ENCODE measurements at regions not wholly inside any gene's neighbourhood (a gene's known extent, or its start where the extent isn't known, plus 50 kb on each side); places are given as distances from the start of the nearest gene placed in this dataset.

GRCh38 chr2:146370826-146371225 lies 1474.0 kb upstream of the ACVR2A start:
- Histone ChIP-seq H3K27ac (no peak overlapping the region), H3K27me3 (replicated peaks) (no peaks in the 10 kb centered on the region), H3K36me3 (replicated peaks) (no peaks in the 10 kb centered on the region), H3K4me3 (ENCODE audit: low read depth, low read length) (no peak overlapping the region)
- TF ChIP-seq CTCF (IDR thresholded peaks at IDR 0.05; ENCODE audit: low read depth, low read length, missing control alignments) = no peak
- in situ Hi-C loops (cut with HindIII; ENCODE audit: low pct_ligation_motif_present, low sequenced_read_pairs) = no loop called here
- DNase-seq = peak; percentile 25

DNA sequence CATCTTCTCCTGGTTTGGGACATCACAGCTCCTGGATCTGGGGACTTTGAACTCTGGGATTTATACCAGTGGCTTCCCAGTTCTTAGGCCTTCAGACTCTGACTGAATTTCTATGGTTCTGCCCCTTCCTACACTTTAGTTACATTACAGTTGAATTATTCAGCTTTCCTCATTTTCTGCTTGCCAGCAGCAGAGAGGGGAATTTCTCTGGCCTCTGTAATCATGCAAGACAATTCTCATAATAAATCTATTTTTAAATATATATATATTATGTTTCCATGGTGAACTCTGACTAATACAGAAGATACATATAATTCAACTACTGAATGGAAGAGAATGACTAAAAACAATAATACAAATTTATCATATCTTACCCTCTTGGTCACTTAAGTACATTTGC lies 1478.6 kb upstream of the ACVR2A start:
- Histone ChIP-seq H3K27me3 (replicated peaks) (no peaks in the 10 kb centered on the region), H3K4me3 (ENCODE audit: low read depth, low read length) (no peak overlapping the region), H3K36me3 (replicated peaks) (no peaks in the 10 kb centered on the region), H3K27ac (no peak overlapping the region)
- no peak for TF ChIP-seq CTCF (IDR thresholded peaks at IDR 0.05; ENCODE audit: low read depth, low read length, missing control alignments)
- DNase-seq = peak; percentile 20
- in situ Hi-C loops (cut with HindIII; ENCODE audit: low pct_ligation_motif_present, low sequenced_read_pairs) = no loop called here

GRCh38 chr2:146365041-146365440 lies 1479.8 kb upstream of the ACVR2A start:
- no peaks in the 10 kb centered on the region for H3K27me3 ChIP-seq (replicated peaks)
- in situ Hi-C loops (cut with HindIII; ENCODE audit: low pct_ligation_motif_present, low sequenced_read_pairs) = no loop called here
- H3K27ac ChIP-seq = no peak overlapping the region
- no peak overlapping the region for H3K4me3 ChIP-seq (ENCODE audit: low read depth, low read length)
- no peak for DNase-seq
- H3K36me3 ChIP-seq (replicated peaks) = no peaks in the 10 kb centered on the region
- TF ChIP-seq CTCF (IDR thresholded peaks at IDR 0.05; ENCODE audit: low read depth, low read length, missing control alignments) = no peak

DNA sequence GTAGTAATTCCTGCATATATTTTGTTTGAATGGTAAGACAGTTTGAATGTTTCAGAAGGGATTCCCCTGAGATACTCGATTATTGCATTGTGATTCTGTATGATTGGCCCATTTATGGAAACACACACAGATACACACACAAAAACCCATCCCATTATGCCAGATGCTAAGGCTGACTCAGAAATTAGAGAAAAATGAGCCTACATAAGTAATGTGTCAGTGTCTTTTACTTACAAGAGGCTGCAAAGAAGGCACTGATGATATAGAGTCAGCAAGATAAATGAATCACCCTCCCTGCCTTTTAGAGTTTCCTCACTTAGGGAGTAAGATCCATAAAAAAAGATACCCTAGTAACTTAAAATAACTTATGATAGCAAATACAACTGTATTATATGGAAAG lies 1481.1 kb upstream of the ACVR2A start:
- DNase-seq = no peak
- Histone ChIP-seq H3K27me3 (replicated peaks) (no peaks in the 10 kb centered on the region), H3K4me3 (ENCODE audit: low read depth, low read length) (no peak overlapping the region), H3K36me3 (replicated peaks) (no peaks in the 10 kb centered on the region), H3K27ac (no peak overlapping the region)
- in situ Hi-C loops (cut with HindIII; ENCODE audit: low pct_ligation_motif_present, low sequenced_read_pairs) = no loop called here
- no peak for TF ChIP-seq CTCF (IDR thresholded peaks at IDR 0.05; ENCODE audit: low read depth, low read length, missing control alignments)

DNA sequence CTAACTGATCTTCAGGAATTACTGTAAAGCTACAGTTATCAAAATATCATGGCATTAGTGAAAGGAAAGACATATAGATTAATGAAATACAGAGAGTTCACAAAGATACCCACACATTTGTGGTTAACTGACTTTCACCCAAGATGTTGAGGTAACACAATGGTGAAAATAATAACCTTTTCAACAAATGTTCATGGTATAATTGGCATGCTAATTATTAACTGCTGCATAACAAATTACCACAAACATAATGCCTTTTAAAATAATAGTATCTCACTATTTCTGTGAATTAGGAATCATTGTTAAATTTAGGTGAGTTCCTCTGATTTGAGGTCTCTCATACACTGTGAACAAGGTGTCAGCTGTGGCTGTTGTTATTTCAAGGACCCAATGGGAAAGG lies 1493.1 kb upstream of the ACVR2A start:
- no peak overlapping the region for H3K27ac ChIP-seq
- no peaks in the 10 kb centered on the region for H3K27me3 ChIP-seq (replicated peaks)
- no peak for DNase-seq
- TF ChIP-seq CTCF (IDR thresholded peaks at IDR 0.05; ENCODE audit: low read depth, low read length, missing control alignments) = no peak
- H3K4me3 ChIP-seq (ENCODE audit: low read depth, low read length) = no peak overlapping the region
- in situ Hi-C loops (cut with HindIII; ENCODE audit: low pct_ligation_motif_present, low sequenced_read_pairs) = no loop called here
- no peaks in the 10 kb centered on the region for H3K36me3 ChIP-seq (replicated peaks)

DNA sequence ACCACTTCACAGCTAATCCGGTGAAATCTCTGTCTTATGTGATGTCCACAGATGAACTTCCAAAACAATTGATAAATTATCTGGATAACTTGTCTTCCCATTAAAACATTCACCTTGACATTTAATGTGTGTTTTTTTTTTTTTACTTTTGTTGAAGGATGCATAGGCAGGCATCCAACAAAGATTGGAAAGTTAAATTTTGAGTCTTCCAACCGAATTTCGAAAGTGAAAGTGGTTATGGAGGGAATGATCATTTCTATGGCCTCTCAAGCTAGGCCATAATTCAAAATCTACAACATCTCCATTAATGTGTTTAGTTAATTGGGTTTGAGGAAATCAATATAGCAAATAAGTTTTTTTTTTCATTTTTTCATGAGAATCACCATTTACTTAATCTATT lies 1495.5 kb upstream of the ACVR2A start:
- TF ChIP-seq CTCF (IDR thresholded peaks at IDR 0.05; ENCODE audit: low read depth, low read length, missing control alignments) = no peak
- no peak for DNase-seq
- H3K36me3 ChIP-seq (replicated peaks) = no peaks in the 10 kb centered on the region
- in situ Hi-C loops (cut with HindIII; ENCODE audit: low pct_ligation_motif_present, low sequenced_read_pairs) = no loop called here
- no peak overlapping the region for H3K27ac ChIP-seq
- no peak overlapping the region for H3K4me3 ChIP-seq (ENCODE audit: low read depth, low read length)
- H3K27me3 ChIP-seq (replicated peaks) = no peaks in the 10 kb centered on the region
